Psoas muscle (tissue), 7 donors: ENCODE measurements at regions not wholly inside any gene's neighbourhood (a gene's known extent, or its start where the extent isn't known, plus 50 kb on each side); places are given as distances from the start of the nearest gene placed in this dataset.

ENCODE experiments used
- ATAC-seq, 4 donors: fragments of 200-7000 bp; cut with Tn5 transposase; one replicate each; pipeline ENCODE4 v1.9.1; 2020; ENCODE audit warnings: moderate library complexity in 3 of 4, mild to moderate bottlenecking in 2 of 4
- DNase-seq, 2 donors: peaks; one replicate each; pipeline ENCODE4 v3.0.0-alpha.2; 2020
- H3K27ac ChIP-seq: fragments of 200-600 bp; one replicate; pipeline ENCODE4 v1.8.0; 2022
- H3K27me3 ChIP-seq, 3 donors: fragments of 200-600 bp in 1 of 3; one replicate each; pipeline versions ENCODE4 v1.6.1 to v1.8.0; 2013 to 2022; ENCODE audit warnings: low read length in 2 of 3, mild to moderate bottlenecking in 2 of 3, moderate library complexity in 1 of 3; ENCODE audit not compliant: insufficient read depth in 3 of 3
- H3K36me3 ChIP-seq, 2 donors: fragments of 200-600 bp in 1 of 2; one replicate each; pipeline versions ENCODE4 v1.6.1 to v1.8.0; 2013 to 2022; ENCODE audit warnings: low read depth in 1 of 2, mild to moderate bottlenecking in 1 of 2, moderate library complexity in 1 of 2; ENCODE audit not compliant: insufficient read depth in 1 of 2
- H3K4me1 ChIP-seq: fragments of 200-600 bp; one replicate; pipeline ENCODE4 v1.8.0; 2022
- H3K4me3 ChIP-seq: fragments of 200-600 bp; one replicate; pipeline ENCODE4 v1.8.0; 2022; ENCODE audit warnings: mild to moderate bottlenecking
- H3K9me3 ChIP-seq: fragments of 200-600 bp; one replicate; pipeline ENCODE4 v1.8.0; 2022
- CTCF ChIP-seq: fragments of 200-600 bp; IDR thresholded peaks from one replicate; pipeline ENCODE4 v1.8.0; 2022; ENCODE audit warnings: antibody characterized with exemption
- WGBS, 3 donors: extraction: QIAGEN DNeasy Blood & Tissue Kit; methylation state at CpG; one replicate each; pipeline versions ENCODE4 v1.1.6 to v1.1.7; 2013; 5-methylcytosine and 5-hydroxymethylcytosine counted together
- intact Hi-C, 2 donors: fragments of 100-400 bp; cut with DNase I; formaldehyde crosslinking; loops; one replicate each; pipeline versions ENCODE4 v1.11.0 to v1.14.2; 2022
- donor health status: healthy with polysubstance abuse.
- donor health status: DM: no; HTN: no; CAD: no; lungs with moderate emphysema.
- donor health status: Bipolar disorder and iron deficiency.
- donor health status: healthy.
- donor health status: DM: yes; HTN: yes; CAD: no.
- donor health status: DM: no; HTN: no; CAD: no.
- donor health status: DM: yes; HTN: yes; CAD: no.

GRCh38 chr12:92051441-92051840 is 94.2 kb downstream of the BTG1 start:
- intact Hi-C loops, result loop anchor here in 1 of 2 donors (10.0 kb wide), 1 partner anchor 57 kb away; no protein-coding TSS in a partner anchor
- 90 to 96% (median 96%) methylated on average over 2 of the region's 2 CpGs for whole genome bisulfite sequencing, 3 donors

GRCh38 chr12:92049403-92049802 is 96.2 kb downstream of the BTG1 start:
- Histone ChIP-seq H3K36me3 (no peaks in the 10 kb centered on the region), H3K27me3 (no peaks in the 10 kb centered on the region), H3K4me3 (no peak overlapping the region), H3K27ac (no peak overlapping the region), H3K4me1 (no peaks in the 10 kb centered on the region), H3K9me3 (no peaks in the 10 kb centered on the region)
- intact Hi-C loops, result no loop called here
- no peak for DNase-seq
- no peak for ATAC-seq
- WGBS, 3 donors, result 90 to 99% (median 92%) methylated on average over 3 of the region's 3 CpGs
- no peak for TF ChIP-seq CTCF

More at GRCh38 chr12:92051441-92051840, 94.2 kb downstream of the BTG1 start:
- H3K9me3 ChIP-seq, result no peaks in the 10 kb centered on the region
- DNase-seq (no peak), ATAC-seq (no peak)
- TF ChIP-seq CTCF, result no peak
- H3K4me3 ChIP-seq, result no peak overlapping the region
- H3K27me3 ChIP-seq, result no peaks in the 10 kb centered on the region
- no peaks in the 10 kb centered on the region for H3K36me3 ChIP-seq
- no peaks in the 10 kb centered on the region for H3K4me1 ChIP-seq
- no peak overlapping the region for H3K27ac ChIP-seq

GRCh38 chr12:92047393-92047826 is 98.2 kb downstream of the BTG1 start:
- H3K36me3 ChIP-seq, result no peaks in the 10 kb centered on the region
- H3K9me3 ChIP-seq, result no peaks in the 10 kb centered on the region
- WGBS, 3 donors, result 90 to 93% (median 92%) methylated on average over 2 of the region's 2 CpGs
- ATAC-seq, result no peak
- intact Hi-C loops, result no loop called here
- no peak for DNase-seq
- TF ChIP-seq CTCF, result no peak
- H3K27ac ChIP-seq, result no peak overlapping the region
- H3K4me1 ChIP-seq, result no peaks in the 10 kb centered on the region
- no peak overlapping the region for H3K4me3 ChIP-seq
- H3K27me3 ChIP-seq, result no peaks in the 10 kb centered on the region

GRCh38 chr12:92046557-92047392 is 98.9 kb downstream of the BTG1 start:
- Histone ChIP-seq H3K27ac (no peak overlapping the region), H3K27me3 (no peaks in the 10 kb centered on the region), H3K4me3 (no peak overlapping the region), H3K36me3 (no peaks in the 10 kb centered on the region), H3K9me3 (no peaks in the 10 kb centered on the region), H3K4me1 (no peaks in the 10 kb centered on the region)
- no peak for DNase-seq
- no peak for ATAC-seq
- intact Hi-C loops, result no loop called here
- TF ChIP-seq CTCF, result no peak
- WGBS, 3 donors, result 87 to 91% (median 91%) methylated on average over 7 of the region's 7 CpGs
